NCI-H82 treated with DMSO at 0.1 percent for 48 hours (cell line): ENCODE measurements at regions not wholly inside any gene's neighbourhood (a gene's known extent, or its start where the extent isn't known, plus 50 kb on each side); places are given as distances from the start of the nearest gene placed in this dataset.
A peak's percentile ranks its signal among the peaks of the same experiment; 100 is the strongest.
"Not testable (repeated sequence)": the region's sequence is repeated elsewhere in the genome, so short reads cannot be mapped to it uniquely, and the experiment has no call there.

Experiments used
- DNase-seq: peaks from one replicate; lab custom pipeline; 2025; ENCODE audit not compliant: unreplicated experiment; lab: John Stamatoyannopoulos, UW

- DNase-seq = no peak
These were observed 301.0 kb downstream of the TBC1D4 start for GRCh38 chr13:75180805-75181455.

GRCh38 chr13:75178436-75178835, 303.5 kb downstream of the TBC1D4 start:
- DNase-seq = no peak

GRCh38 chr13:75175575-75175974, 306.4 kb downstream of the TBC1D4 start:
- no peak for DNase-seq

- not testable (repeated sequence) for DNase-seq
These were observed 306.9 kb downstream of the TBC1D4 start for GRCh38 chr13:75175097-75175496.

- no peak for DNase-seq
These were observed 307.5 kb downstream of the TBC1D4 start for GRCh38 chr13:75174481-75174880.

- no peak for DNase-seq
These were observed 308.3 kb downstream of the TBC1D4 start for GRCh38 chr13:75173457-75174356.

GRCh38 chr13:75170311-75170710, 311.7 kb downstream of the TBC1D4 start:
- no peak for DNase-seq

- peak; percentile 48 for DNase-seq
These were observed 316.3 kb downstream of the TBC1D4 start for GRCh38 chr13:75165543-75166230.

GRCh38 chr13:75161804-75162203, 320.2 kb downstream of the TBC1D4 start:
- DNase-seq = no peak

GRCh38 chr13:75160984-75161383, 321.0 kb downstream of the TBC1D4 start:
- no peak for DNase-seq

GRCh38 chr13:75154331-75154730, 327.6 kb downstream of the TBC1D4 start:
- DNase-seq = no peak

- DNase-seq = no peak
These were observed 328.1 kb downstream of the TBC1D4 start for GRCh38 chr13:75153834-75154233.

GRCh38 chr13:75153386-75153785, 328.6 kb downstream of the TBC1D4 start:
- no peak for DNase-seq

- no peak for DNase-seq
These were observed 330.8 kb downstream of the TBC1D4 start for GRCh38 chr13:75151081-75151643.

GRCh38 chr13:75149776-75150175, 332.2 kb downstream of the TBC1D4 start:
- no peak for DNase-seq

GRCh38 chr13:75147946-75148345, 334.0 kb downstream of the TBC1D4 start:
- no peak for DNase-seq

GRCh38 chr13:75146436-75146835, 335.5 kb downstream of the TBC1D4 start:
- no peak for DNase-seq

- DNase-seq = no peak
These were observed 336.0 kb downstream of the TBC1D4 start for GRCh38 chr13:75145927-75146326.

GRCh38 chr13:75139291-75139690, 342.7 kb downstream of the TBC1D4 start:
- no peak for DNase-seq

- DNase-seq = no peak
These were observed 343.9 kb downstream of the TBC1D4 start for GRCh38 chr13:75137911-75138571.

- no peak for DNase-seq
These were observed 345.8 kb downstream of the TBC1D4 start for GRCh38 chr13:75136151-75136550.
